COLO829 (cell line): ENCODE measurements at regions not wholly inside any gene's neighbourhood (a gene's known extent, or its start where the extent isn't known, plus 50 kb on each side); places are given as distances from the start of the nearest gene placed in this dataset.
"Not testable (repeated sequence)": the region's sequence is repeated elsewhere in the genome, so short reads cannot be mapped to it uniquely, and the experiment has no call there.

ENCODE experiments used
- DNase-seq: peaks from one replicate; pipeline ENCODE4 v3.0.0; 2012; ENCODE audit warnings: low spot score

GRCh38 chr11:38006466-38006865, 1408.4 kb upstream of the RAG2 start:
- DNase-seq = no peak

DNA sequence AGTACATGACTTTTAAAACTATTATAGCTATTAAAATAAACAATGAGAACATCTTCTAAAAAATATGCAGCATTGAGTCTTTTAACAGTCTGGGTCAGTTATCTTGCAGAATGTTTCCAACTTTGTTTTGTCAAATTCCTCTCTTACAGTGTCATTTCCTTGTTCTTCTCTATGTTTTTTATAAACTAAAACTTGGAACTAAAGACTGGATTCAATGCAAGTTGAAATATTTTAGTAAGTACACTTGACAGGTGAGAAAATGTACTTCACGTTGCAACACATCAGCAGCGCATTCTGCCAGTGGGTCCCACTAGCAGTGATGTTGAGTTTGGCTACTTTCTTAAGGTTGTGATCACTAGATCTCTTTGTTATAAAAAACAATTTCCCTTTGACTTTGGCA, 1407.6 kb upstream of the RAG2 start:
- no peak for DNase-seq

DNA sequence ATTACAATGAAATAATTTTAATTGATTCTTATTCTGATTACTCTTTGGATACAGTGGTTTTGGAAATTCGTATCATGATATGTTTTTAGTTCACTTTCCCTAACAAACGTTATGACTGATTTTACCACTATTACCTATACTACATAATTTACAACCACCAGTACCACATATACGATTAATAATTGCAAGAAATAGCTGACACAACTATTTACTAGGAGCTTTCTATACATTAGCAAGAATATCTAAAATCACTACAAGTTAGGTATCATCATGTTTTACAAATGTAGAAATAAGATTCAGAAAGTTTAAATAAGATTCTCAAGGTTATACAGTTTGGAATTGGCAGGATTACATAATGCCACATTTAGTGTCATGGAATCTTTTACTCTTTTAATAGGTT, 1401.1 kb upstream of the RAG2 start:
- DNase-seq = no peak

- DNase-seq = no peak
Observed at GRCh38 chr11:37995886-37996285, 1397.8 kb upstream of the RAG2 start.

DNA sequence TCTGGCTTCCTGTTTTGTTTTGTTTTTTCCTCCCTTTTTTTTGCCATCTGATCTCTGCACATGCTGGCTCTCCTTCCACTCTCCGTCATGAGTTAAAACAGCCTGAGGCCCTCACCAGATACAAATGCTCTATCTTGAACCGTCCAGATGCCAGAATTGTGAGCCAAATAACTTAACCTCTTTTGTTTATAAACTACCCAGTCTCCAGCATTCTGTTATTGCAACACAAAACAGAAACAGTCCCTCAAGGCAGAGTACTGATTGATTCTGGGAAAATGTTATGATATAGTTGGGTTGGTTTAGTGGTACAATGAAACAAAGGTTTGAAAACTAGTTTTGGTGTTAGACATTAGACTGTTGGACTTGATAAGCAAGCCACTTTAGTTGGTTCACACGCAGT, 1390.0 kb upstream of the RAG2 start:
- peak; percentile 7 for DNase-seq

DNA sequence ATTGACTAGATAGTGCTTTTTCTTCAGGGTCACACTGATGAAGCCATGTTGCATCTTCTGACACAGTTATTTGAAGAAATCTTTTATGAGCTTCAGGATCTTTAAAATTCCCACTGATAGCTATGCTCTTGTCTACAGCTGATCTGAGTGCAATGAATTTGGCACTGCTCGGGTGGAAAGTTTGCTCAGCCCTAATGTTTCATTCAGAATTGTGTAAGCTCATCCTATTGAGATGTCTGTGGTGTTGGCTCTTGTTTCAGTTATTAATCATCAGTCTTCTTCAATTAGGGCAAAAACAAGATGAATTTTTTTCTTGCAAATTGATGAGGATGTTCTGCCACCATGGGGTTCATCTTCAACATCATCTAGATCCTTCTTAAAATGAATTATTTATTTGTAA, 1387.0 kb upstream of the RAG2 start:
- DNase-seq = no peak

GRCh38 chr11:37978647-37979046, 1380.6 kb upstream of the RAG2 start:
- no peak for DNase-seq

DNA sequence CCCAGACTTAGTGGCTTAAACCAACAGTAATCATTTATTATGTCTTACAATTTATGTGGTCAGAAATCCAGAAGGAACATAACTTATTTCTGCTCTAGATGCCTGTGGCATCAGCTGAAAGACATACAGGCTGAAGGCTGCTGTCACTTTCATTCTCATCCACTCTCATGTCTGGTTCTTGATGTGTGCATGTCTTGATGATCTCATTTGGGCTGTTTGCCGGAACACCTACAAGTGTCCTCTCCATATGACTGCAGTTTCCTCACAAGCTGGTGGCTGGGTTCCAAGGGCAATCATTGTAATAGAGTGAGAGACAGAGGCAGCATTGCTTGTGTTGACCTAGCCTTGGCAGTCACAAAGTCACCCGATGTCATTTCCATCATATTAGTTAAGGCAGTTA, 1375.9 kb upstream of the RAG2 start:
- DNase-seq = no peak

GRCh38 chr11:37972691-37973090, 1374.7 kb upstream of the RAG2 start:
- DNase-seq = no peak

GRCh38 chr11:37969336-37969735, 1371.3 kb upstream of the RAG2 start:
- DNase-seq = not testable (repeated sequence)

- no peak for DNase-seq
Observed at GRCh38 chr11:37968148-37968547, 1370.1 kb upstream of the RAG2 start.

DNA sequence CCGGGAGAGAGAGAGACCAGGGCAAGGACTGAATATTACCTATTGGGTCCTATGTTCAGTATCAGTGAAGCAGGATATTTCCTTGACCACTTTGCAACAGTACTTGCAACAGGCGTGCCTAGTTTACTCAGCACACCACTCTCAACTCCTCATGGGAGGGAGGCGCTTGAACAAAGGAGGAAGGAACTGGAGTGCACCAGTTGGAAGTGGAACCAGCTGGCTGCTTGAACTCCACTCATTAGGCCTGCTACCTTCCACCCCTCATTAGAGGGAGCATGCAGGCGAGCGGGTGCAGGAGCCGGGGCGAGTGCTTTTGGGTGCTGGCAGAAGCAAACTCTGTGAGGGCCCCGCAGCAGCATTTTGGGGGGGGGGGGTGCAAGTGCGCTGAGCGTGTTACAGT, 1369.6 kb upstream of the RAG2 start:
- DNase-seq = no peak

- DNase-seq = no peak
Observed at GRCh38 chr11:37963440-37963839, 1365.4 kb upstream of the RAG2 start.

- DNase-seq = no peak
Observed at GRCh38 chr11:37957717-37958116, 1359.7 kb upstream of the RAG2 start.

DNA sequence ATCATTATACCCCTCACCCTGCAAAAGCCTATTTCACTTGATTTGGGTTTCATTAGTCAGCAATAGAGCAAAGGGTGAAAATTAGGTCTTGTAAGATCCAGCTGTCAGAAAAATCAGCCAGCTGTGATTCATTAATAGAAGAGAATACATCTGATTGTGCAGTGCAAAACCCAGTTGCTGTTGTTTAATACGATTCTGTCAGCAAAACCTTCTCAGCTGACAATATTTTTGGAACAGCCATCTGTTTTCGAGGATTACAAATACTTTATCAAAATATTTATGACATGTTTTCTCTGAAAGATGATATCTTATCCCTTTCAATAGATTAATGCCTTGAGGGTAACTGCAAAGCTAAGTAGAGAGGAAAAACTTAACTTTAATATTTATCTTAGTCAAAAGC, 1354.0 kb upstream of the RAG2 start:
- DNase-seq = no peak

DNA sequence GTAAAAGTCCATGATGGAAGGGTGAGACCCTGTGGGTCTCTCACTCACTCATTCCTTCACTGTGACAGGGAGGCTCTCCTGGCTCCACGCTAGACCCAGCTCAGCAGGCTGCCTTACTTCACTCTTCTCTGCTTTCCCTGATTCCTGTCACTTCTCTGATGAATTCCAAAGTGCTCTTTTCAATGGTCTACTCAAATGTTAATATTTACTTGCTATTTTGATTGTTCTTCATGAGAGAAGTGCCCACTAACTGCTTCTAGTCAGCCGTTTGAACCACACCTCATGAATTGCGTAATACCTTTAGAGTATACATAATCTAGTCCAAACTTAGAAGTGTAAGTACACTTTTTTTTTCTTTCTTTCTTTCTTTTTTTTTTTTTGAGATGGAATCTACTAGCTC, 1350.2 kb upstream of the RAG2 start:
- no peak for DNase-seq

- no peak for DNase-seq
Observed at GRCh38 chr11:37947821-37948220, 1349.8 kb upstream of the RAG2 start.

- DNase-seq = peak; percentile 6
Observed at GRCh38 chr11:37946155-37946766, 1348.2 kb upstream of the RAG2 start.

- no peak for DNase-seq
Observed at GRCh38 chr11:37942081-37942480, 1344.0 kb upstream of the RAG2 start.

- DNase-seq = no peak
Observed at GRCh38 chr11:37929100-37929653, 1331.1 kb upstream of the RAG2 start.

- DNase-seq = no peak
Observed at GRCh38 chr11:37926772-37927171, 1328.7 kb upstream of the RAG2 start.

GRCh38 chr11:37916331-37916730, 1318.3 kb upstream of the RAG2 start:
- no peak for DNase-seq

DNA sequence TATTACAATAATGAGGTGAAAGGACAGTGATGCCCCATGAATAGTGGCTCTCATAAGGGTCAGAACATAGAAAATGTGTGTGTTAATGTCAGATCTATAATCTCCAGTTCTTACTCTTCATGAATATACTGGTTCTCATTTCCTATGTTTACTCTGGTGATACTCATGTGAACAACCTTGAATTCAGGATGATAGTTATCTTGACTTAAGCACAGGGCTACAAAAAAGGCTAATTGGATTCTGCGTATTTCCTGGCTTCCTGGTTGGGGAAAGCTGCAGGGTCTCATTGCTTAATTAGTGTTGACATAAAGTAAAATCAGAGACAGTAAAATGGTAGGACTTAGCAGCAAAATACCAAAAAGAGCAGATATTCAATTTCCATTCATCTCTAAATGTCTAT, 1316.8 kb upstream of the RAG2 start:
- no peak for DNase-seq

- DNase-seq = no peak
Observed at GRCh38 chr11:37908219-37908548, 1310.1 kb upstream of the RAG2 start.
